ENCODE measurements at regions not wholly inside any gene's neighbourhood (a gene's known extent, or its start where the extent isn't known, plus 50 kb on each side); places are given as distances from the start of the nearest gene placed in this dataset.

DNA sequence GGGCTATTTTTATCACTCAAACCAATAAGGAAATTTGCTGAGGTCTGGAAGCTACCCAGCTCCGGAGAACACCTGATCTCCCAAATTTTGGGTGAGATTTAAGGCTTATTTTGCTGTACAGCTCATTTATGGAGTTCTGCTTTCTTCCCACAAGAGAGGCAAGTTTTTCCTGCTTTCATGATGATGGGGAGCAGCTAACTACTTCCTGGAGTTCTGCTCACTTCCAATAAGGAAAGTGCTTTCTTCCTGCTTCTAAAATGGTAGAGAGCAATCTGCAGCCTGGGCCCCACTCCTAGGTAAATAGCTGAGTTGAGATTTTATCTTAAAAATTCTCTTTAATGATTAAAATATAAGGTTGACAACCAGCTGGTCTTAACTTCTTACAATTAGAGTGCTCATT is 606.0 kb upstream of the HTR2C start:
- intact Hi-C loops (cut with DNase I): no loop called here
- Histone ChIP-seq H3K27ac (ENCODE audit: low read depth in 1 of 2, low read length in 2 of 2) (no peak overlapping the region), H3K4me1 (ENCODE audit: control insufficient read depth in 1 of 2, insufficient read depth in 2 of 2, low read length in 2 of 2) (no peaks in the 10 kb centered on the region), H3K4me3 (ENCODE audit: low read length in 2 of 2) (no peak overlapping the region), H3K9me3 (ENCODE audit: control insufficient read depth, low read length) (no peaks in the 10 kb centered on the region), H3K36me3 (ENCODE audit: control insufficient read depth in 1 of 2, insufficient read depth in 2 of 2, low read length in 1 of 2) (no peaks in the 10 kb centered on the region), H3K27me3 (ENCODE audit: control insufficient read depth in 1 of 2, insufficient read depth in 2 of 2, low read length in 1 of 2) (no peaks in the 10 kb centered on the region)
- WGBS, 2 donors: 76 to 87% methylated on average over 1 of the region's 1 CpG
- no peak for ATAC-seq (ENCODE audit: low FRiP score)
- no peak for DNase-seq

DNA sequence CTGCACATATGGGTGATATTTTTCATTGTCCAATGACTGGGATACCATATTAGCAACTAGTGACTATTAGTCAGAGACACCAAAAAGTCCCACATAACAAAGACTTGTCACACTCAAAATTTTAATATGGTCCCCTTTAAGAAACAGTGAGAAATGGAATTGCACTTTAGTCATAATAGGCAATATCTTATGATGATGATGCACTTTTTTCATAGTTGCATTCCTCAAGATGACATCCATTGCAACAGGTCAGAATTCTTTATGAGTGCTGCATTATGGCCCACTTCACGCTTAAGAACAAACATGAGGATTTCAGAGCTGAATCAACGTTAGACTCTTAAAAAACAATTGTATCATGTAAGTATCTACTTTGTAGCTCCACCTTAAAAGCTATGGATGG is 608.4 kb upstream of the HTR2C start:
- 85 to 89% methylated on average over 2 of the region's 2 CpGs for WGBS, 2 donors
- ATAC-seq (ENCODE audit: low FRiP score) (no peak), DNase-seq (no peak)
- H3K4me1 ChIP-seq (ENCODE audit: control insufficient read depth in 1 of 2, insufficient read depth in 2 of 2, low read length in 2 of 2): no peaks in the 10 kb centered on the region
- no peak overlapping the region for H3K27ac ChIP-seq (ENCODE audit: low read depth in 1 of 2, low read length in 2 of 2)
- intact Hi-C loops (cut with DNase I): no loop called here
- H3K9me3 ChIP-seq (ENCODE audit: control insufficient read depth, low read length): no peaks in the 10 kb centered on the region
- no peak overlapping the region for H3K4me3 ChIP-seq (ENCODE audit: low read length in 2 of 2)
- no peaks in the 10 kb centered on the region for H3K27me3 ChIP-seq (ENCODE audit: control insufficient read depth in 1 of 2, insufficient read depth in 2 of 2, low read length in 1 of 2)
- no peaks in the 10 kb centered on the region for H3K36me3 ChIP-seq (ENCODE audit: control insufficient read depth in 1 of 2, insufficient read depth in 2 of 2, low read length in 1 of 2)

DNA sequence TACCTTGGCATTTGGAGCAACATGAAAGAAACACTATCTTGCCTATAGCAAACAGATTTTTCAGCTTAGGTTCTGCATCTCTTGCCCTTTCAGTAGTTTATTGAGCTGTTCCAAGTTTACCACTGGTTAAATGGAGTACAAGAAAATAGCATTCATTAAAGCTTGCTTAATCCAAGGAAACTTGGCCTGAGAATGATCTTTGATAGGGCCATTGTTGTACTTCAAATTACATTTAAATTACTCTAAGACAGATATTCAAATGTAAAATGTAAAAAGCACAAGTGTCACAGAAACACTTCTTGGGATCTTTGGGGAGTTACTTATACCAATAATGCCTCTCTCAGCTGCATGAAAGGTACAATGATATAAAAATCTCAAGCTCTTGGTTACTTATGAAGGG is 609.0 kb upstream of the HTR2C start:
- DNase-seq (no peak), ATAC-seq (ENCODE audit: low FRiP score) (no peak)
- Histone ChIP-seq H3K27me3 (ENCODE audit: control insufficient read depth in 1 of 2, insufficient read depth in 2 of 2, low read length in 1 of 2) (no peaks in the 10 kb centered on the region), H3K36me3 (ENCODE audit: control insufficient read depth in 1 of 2, insufficient read depth in 2 of 2, low read length in 1 of 2) (no peaks in the 10 kb centered on the region), H3K27ac (ENCODE audit: low read depth in 1 of 2, low read length in 2 of 2) (no peak overlapping the region), H3K9me3 (ENCODE audit: control insufficient read depth, low read length) (no peaks in the 10 kb centered on the region), H3K4me3 (ENCODE audit: low read length in 2 of 2) (no peak overlapping the region), H3K4me1 (ENCODE audit: control insufficient read depth in 1 of 2, insufficient read depth in 2 of 2, low read length in 2 of 2) (no peaks in the 10 kb centered on the region)
- intact Hi-C loops (cut with DNase I): no loop called here

DNA sequence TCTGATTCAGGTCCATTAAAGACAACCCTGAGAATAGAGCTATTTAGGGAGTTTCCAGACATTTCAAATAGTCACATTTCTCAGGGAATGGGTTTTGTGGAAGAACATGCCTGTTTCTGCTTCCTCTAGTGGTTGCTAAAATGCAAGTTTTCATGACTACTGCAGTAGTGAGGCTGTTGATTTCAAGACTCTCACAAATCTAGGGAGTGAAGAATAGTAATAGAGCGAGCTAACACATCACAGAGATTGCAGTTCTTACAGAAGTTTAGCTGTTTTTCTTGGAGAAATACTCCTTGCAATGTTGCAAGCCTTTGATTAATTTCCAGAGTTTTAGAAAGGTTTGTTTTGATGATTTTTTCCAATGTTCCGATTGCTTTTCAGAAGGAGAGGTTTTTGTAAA is 610.2 kb upstream of the HTR2C start:
- Histone ChIP-seq H3K4me3 (ENCODE audit: low read length in 2 of 2) (no peak overlapping the region), H3K4me1 (ENCODE audit: control insufficient read depth in 1 of 2, insufficient read depth in 2 of 2, low read length in 2 of 2) (no peaks in the 10 kb centered on the region), H3K9me3 (ENCODE audit: control insufficient read depth, low read length) (no peaks in the 10 kb centered on the region), H3K27me3 (ENCODE audit: control insufficient read depth in 1 of 2, insufficient read depth in 2 of 2, low read length in 1 of 2) (no peaks in the 10 kb centered on the region), H3K27ac (ENCODE audit: low read depth in 1 of 2, low read length in 2 of 2) (no peak overlapping the region), H3K36me3 (ENCODE audit: control insufficient read depth in 1 of 2, insufficient read depth in 2 of 2, low read length in 1 of 2) (no peaks in the 10 kb centered on the region)
- DNase-seq (no peak), ATAC-seq (ENCODE audit: low FRiP score) (no peak)
- WGBS, 2 donors: 26 to 47% methylated on average over 2 of the region's 2 CpGs
- intact Hi-C loops (cut with DNase I): no loop called here

DNA sequence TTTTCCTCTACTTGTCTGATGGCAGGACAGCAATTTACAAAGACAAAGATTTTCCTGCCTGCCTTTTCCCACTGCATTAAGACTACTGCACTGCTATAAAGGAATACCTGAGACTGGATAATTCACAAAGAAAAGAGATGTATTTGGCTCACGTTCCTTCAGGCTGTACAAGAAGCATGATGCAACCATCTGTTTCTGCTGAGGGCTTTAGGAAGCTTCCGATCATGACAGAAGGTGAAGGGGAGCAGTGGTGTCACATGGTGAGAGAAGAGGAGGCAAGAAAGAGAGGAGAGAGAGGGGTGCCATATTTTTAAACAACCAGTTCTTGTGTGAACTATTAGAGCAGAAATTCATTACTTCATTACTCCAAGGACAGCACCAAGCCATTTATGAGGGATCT is 617.1 kb upstream of the HTR2C start:
- Histone ChIP-seq H3K36me3 (ENCODE audit: control insufficient read depth in 1 of 2, insufficient read depth in 2 of 2, low read length in 1 of 2) (no peaks in the 10 kb centered on the region), H3K4me1 (ENCODE audit: control insufficient read depth in 1 of 2, insufficient read depth in 2 of 2, low read length in 2 of 2) (no peaks in the 10 kb centered on the region), H3K9me3 (ENCODE audit: control insufficient read depth, low read length) (no peaks in the 10 kb centered on the region), H3K4me3 (ENCODE audit: low read length in 2 of 2) (no peak overlapping the region), H3K27ac (ENCODE audit: low read depth in 1 of 2, low read length in 2 of 2) (no peak overlapping the region), H3K27me3 (ENCODE audit: control insufficient read depth in 1 of 2, insufficient read depth in 2 of 2, low read length in 1 of 2) (no peaks in the 10 kb centered on the region)
- ATAC-seq (ENCODE audit: low FRiP score): no peak
- intact Hi-C loops (cut with DNase I): no loop called here
- no peak for DNase-seq
- 51 to 75% methylated on average over 2 of the region's 2 CpGs for WGBS, 2 donors

DNA sequence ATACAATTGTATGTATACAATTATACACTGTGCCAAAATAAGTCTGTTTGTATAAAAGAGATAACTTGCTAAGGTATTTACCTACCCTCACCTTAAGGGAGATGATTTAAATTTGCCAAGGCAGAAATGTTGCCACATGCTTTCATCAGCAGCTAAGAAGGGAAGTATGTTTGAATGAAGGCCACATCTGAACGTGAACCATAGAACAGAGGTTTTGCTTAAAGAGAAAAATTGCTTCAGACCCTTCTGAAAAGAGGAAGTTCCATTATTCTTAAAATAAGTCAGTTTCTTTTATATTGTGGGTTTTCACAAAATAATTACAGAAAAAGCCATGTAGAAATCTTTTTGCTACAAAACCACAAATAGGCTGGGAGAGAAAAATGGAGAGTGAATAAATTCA is 621.5 kb upstream of the HTR2C start:
- WGBS, 2 donors: 14 to 16% methylated on average over 1 of the region's 1 CpG
- H3K9me3 ChIP-seq (ENCODE audit: control insufficient read depth, low read length): no peaks in the 10 kb centered on the region
- intact Hi-C loops (cut with DNase I): no loop called here
- no peaks in the 10 kb centered on the region for H3K27me3 ChIP-seq (ENCODE audit: control insufficient read depth in 1 of 2, insufficient read depth in 2 of 2, low read length in 1 of 2)
- H3K4me3 ChIP-seq (ENCODE audit: low read length in 2 of 2): no peak overlapping the region
- ATAC-seq (ENCODE audit: low FRiP score) (no peak), DNase-seq (no peak)
- H3K27ac ChIP-seq (ENCODE audit: low read depth in 1 of 2, low read length in 2 of 2): no peak overlapping the region
- no peaks in the 10 kb centered on the region for H3K4me1 ChIP-seq (ENCODE audit: control insufficient read depth in 1 of 2, insufficient read depth in 2 of 2, low read length in 2 of 2)
- H3K36me3 ChIP-seq (ENCODE audit: control insufficient read depth in 1 of 2, insufficient read depth in 2 of 2, low read length in 1 of 2): no peaks in the 10 kb centered on the region

DNA sequence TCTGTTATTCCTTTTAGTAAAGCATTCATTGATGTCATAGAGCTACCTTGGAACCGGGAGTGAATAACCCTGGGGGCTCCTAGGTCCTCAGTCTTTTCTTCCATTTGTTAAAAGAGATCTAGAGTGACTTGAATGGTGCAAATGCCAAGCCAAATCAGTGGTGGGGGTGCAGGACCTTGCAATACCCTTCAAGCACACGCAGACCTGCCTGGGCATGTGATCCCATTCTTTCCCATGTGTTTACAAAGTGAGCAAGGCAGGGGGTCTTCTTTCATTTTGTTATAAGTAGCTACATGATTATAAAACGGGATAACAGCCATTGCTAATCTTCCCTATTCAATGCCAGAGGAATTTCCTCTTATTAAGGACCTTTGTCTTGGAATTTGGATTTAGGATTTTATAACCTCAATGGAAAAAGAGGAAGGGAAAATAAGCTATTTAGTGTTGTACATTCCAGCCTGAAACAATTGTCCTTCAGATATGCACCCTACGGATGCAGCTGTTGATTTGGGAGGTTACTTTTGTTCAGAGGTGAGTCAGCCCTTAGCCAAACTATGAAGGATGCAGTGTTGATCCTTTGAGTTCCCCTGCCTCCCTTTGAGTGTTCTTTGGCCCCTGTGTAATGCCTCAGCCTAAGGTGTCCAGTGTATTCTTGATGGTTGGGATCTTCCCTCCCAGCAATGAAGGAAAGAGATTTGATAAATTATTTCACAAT is 623.8 kb upstream of the HTR2C start:
- Histone ChIP-seq H3K9me3 (ENCODE audit: control insufficient read depth, low read length) (no peaks in the 10 kb centered on the region), H3K36me3 (ENCODE audit: control insufficient read depth in 1 of 2, insufficient read depth in 2 of 2, low read length in 1 of 2) (no peaks in the 10 kb centered on the region), H3K4me3 (ENCODE audit: low read length in 2 of 2) (no peak overlapping the region), H3K4me1 (ENCODE audit: control insufficient read depth in 1 of 2, insufficient read depth in 2 of 2, low read length in 2 of 2) (no peaks in the 10 kb centered on the region), H3K27me3 (ENCODE audit: control insufficient read depth in 1 of 2, insufficient read depth in 2 of 2, low read length in 1 of 2) (no peaks in the 10 kb centered on the region), H3K27ac (ENCODE audit: low read depth in 1 of 2, low read length in 2 of 2) (no peak overlapping the region)
- 30 to 40% methylated on average over 4 of the region's 4 CpGs for WGBS, 2 donors
- intact Hi-C loops (cut with DNase I): no loop called here
- no peak for DNase-seq
- ATAC-seq (ENCODE audit: low FRiP score): no peak

DNA sequence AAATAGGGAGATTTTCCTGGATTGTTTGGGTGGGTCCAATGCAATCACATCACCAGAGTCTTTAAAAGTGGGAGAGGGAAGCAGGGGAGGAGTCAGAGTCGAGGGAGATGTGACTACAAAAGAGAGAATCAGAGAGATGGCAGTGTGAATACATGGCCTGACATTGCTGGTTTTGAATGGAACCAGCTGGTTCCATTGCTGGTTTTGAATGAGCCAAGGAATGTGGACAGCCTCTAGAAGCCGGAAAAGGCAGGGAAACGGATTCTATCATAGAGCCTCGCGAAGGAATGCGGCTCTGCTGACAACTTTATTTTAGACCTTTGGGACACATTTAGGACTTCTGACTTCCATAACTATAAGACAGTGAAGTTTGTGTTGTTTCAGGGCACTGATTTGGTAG is 627.0 kb upstream of the HTR2C start:
- Histone ChIP-seq H3K9me3 (ENCODE audit: control insufficient read depth, low read length) (no peaks in the 10 kb centered on the region), H3K36me3 (ENCODE audit: control insufficient read depth in 1 of 2, insufficient read depth in 2 of 2, low read length in 1 of 2) (no peaks in the 10 kb centered on the region), H3K4me1 (ENCODE audit: control insufficient read depth in 1 of 2, insufficient read depth in 2 of 2, low read length in 2 of 2) (no peaks in the 10 kb centered on the region), H3K27me3 (ENCODE audit: control insufficient read depth in 1 of 2, insufficient read depth in 2 of 2, low read length in 1 of 2) (no peaks in the 10 kb centered on the region), H3K27ac (ENCODE audit: low read depth in 1 of 2, low read length in 2 of 2) (no peak overlapping the region), H3K4me3 (ENCODE audit: low read length in 2 of 2) (no peak overlapping the region)
- DNase-seq (no peak), ATAC-seq (ENCODE audit: low FRiP score) (no peak)
- 33 to 42% methylated on average over 6 of the region's 6 CpGs for WGBS, 2 donors
- intact Hi-C loops (cut with DNase I): no loop called here

DNA sequence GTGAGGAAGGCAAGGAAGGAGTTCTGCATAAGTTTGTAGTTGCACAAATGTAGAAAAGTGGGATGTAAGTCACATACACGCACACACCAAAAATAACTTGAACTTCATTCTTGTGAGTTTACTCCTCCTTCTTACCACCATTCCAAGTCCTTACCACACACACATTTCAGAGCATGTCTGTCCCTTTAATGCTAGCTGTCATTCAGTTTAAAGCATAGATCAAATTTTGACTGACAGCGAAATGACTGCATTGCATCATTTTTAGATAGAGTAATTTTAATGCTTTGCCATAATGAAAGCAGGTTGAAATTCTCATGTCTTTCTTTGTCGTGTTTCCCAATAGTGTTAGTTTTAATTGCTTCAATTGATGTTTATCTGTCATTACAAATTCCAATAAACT is 629.6 kb upstream of the HTR2C start:
- WGBS, 2 donors: 61 to 66% methylated on average over 3 of the region's 3 CpGs
- Histone ChIP-seq H3K9me3 (ENCODE audit: control insufficient read depth, low read length) (no peaks in the 10 kb centered on the region), H3K27ac (ENCODE audit: low read depth in 1 of 2, low read length in 2 of 2) (no peak overlapping the region), H3K4me1 (ENCODE audit: control insufficient read depth in 1 of 2, insufficient read depth in 2 of 2, low read length in 2 of 2) (no peaks in the 10 kb centered on the region), H3K4me3 (ENCODE audit: low read length in 2 of 2) (no peak overlapping the region), H3K36me3 (ENCODE audit: control insufficient read depth in 1 of 2, insufficient read depth in 2 of 2, low read length in 1 of 2) (no peaks in the 10 kb centered on the region), H3K27me3 (ENCODE audit: control insufficient read depth in 1 of 2, insufficient read depth in 2 of 2, low read length in 1 of 2) (no peaks in the 10 kb centered on the region)
- intact Hi-C loops (cut with DNase I): no loop called here
- no peak for DNase-seq
- no peak for ATAC-seq (ENCODE audit: low FRiP score)
